MCF 10A (cell line): ENCODE measurements at regions not wholly inside any gene's neighbourhood (a gene's known extent, or its start where the extent isn't known, plus 50 kb on each side); places are given as distances from the start of the nearest gene placed in this dataset.

Source experiments
- BruUV-seq: library from RNA; stranded (reverse); fragments of 400-500 nt; replicated peaks from 2 replicates; lab custom pipeline; 2021; lab: Mats Ljungman, UMichigan
- CTCF ChIA-PET: fragments of 300-600 bp; sonication (Branson Sonifier 250); formaldehyde crosslinking; extraction: SDS; loops from one replicate; lab custom pipeline; 2021; ENCODE audit warnings: antibody characterized with exemption, inconsistent platforms; lab: Yijun Ruan, JAX
- POLR2A ChIA-PET: fragments of 300-600, 350-650 bp; sonication (Branson Sonifier 250); formaldehyde crosslinking; extraction: SDS; loops from one replicate; lab custom pipeline; 2020; ENCODE audit warnings: antibody characterized with exemption, inconsistent platforms; lab: Yijun Ruan, JAX
- DNase-seq: peaks from one replicate; pipeline ENCODE4 v3.0.0-alpha.2; 2018; ENCODE audit not compliant: unreplicated experiment
- H3K27ac Mint-ChIP-seq: one replicate; pipeline ENCODE4 v1.8.0; 2022; ENCODE audit warnings: mild to moderate bottlenecking, low read depth, mixed read lengths; ENCODE audit not compliant: unreplicated experiment
- H3K27me3 Mint-ChIP-seq: one replicate; pipeline ENCODE4 v1.8.0; 2022; ENCODE audit warnings: mixed read lengths; ENCODE audit not compliant: insufficient read depth, unreplicated experiment
- H3K36me3 Mint-ChIP-seq: one replicate; pipeline ENCODE4 v1.8.0; 2022; ENCODE audit warnings: mild to moderate bottlenecking, moderate library complexity, mixed read lengths; ENCODE audit not compliant: insufficient read depth, unreplicated experiment
- H3K4me1 Mint-ChIP-seq: one replicate; pipeline ENCODE4 v1.8.0; 2022; ENCODE audit warnings: mixed read lengths; ENCODE audit not compliant: insufficient read depth, unreplicated experiment
- H3K4me3 Mint-ChIP-seq: one replicate; pipeline ENCODE4 v1.8.0; 2022; ENCODE audit warnings: mild to moderate bottlenecking, moderate library complexity, mixed read lengths; ENCODE audit not compliant: unreplicated experiment
- H3K9me3 Mint-ChIP-seq: one replicate; pipeline ENCODE4 v1.8.0; 2022; ENCODE audit warnings: mixed read lengths; ENCODE audit not compliant: unreplicated experiment
- intact Hi-C: fragments of 100-400 bp; cut with micrococcal nuclease; formaldehyde crosslinking; loops from 2 replicates; pipeline ENCODE4 v1.14.1; 2022
- TF ChIP-seq, protein P1 (sequence below): fragments of 200-600 bp; IDR thresholded peaks from one replicate; pipeline ENCODE4 v1.8.0; 2022; ENCODE audit warnings: antibody characterized with exemption, mild to moderate bottlenecking; ENCODE audit not compliant: unreplicated experiment

DNA sequence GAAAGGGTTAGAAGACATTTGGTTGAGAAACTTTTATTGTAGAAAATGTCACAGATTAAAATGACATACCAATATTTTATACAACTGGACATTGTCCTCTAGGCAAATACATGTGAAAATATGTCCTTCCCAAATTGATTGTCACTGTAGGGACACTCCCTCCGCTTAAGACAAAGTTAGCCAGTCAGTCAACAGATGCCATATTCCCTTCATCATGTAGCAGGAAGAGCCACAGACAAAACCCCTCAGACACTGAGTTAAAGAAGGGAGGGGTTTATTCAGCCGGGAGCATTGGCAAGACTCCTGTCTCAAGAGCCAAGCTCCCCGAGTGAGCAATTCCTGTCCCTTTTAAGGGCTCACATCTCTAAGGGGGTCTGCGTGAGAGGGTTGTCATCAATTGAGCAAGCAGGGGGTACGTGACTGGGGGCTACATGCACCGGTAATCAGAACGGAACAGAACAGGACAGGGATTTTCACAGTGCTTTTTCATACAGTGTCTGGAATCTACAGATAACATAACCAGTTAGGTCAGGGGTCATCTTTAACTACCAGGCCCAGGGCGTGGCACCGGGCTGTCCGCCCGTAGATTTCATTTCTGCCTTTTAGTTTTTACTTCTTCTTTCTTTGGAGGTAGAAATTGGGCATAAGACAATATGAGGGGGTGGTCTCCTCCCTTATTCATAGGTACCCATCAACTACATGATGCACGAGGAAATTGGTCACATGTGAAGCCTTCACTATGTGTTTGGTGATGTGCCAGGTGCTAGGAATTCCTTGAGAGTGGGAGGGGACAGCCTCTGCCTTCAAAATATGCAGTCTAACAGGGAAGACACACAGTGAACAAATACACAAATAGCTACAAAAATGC, 155.7 kb upstream of the CDYL start:
- no peak for DNase-seq
- intact Hi-C loops: no loop called here
- TF ChIP-seq, protein P1, sequence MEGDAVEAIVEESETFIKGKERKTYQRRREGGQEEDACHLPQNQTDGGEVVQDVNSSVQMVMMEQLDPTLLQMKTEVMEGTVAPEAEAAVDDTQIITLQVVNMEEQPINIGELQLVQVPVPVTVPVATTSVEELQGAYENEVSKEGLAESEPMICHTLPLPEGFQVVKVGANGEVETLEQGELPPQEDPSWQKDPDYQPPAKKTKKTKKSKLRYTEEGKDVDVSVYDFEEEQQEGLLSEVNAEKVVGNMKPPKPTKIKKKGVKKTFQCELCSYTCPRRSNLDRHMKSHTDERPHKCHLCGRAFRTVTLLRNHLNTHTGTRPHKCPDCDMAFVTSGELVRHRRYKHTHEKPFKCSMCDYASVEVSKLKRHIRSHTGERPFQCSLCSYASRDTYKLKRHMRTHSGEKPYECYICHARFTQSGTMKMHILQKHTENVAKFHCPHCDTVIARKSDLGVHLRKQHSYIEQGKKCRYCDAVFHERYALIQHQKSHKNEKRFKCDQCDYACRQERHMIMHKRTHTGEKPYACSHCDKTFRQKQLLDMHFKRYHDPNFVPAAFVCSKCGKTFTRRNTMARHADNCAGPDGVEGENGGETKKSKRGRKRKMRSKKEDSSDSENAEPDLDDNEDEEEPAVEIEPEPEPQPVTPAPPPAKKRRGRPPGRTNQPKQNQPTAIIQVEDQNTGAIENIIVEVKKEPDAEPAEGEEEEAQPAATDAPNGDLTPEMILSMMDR: no peak
- Mint-ChIP-seq H3K4me3 (no peak overlapping the region), H3K9me3 (no peaks in the 10 kb centered on the region), H3K27ac (no peak overlapping the region), H3K4me1 (no peaks in the 10 kb centered on the region), H3K36me3 (no peaks in the 10 kb centered on the region), H3K27me3 (no peaks in the 10 kb centered on the region)
- ChIA-PET CTCF (interaction anchor here (0.7 kb wide), 1 partner anchor 171 kb away, joined by 3 read pairs; no protein-coding TSS in a partner anchor), POLR2A (no interaction called here)
- no TSS peak for BruUV-seq

DNA sequence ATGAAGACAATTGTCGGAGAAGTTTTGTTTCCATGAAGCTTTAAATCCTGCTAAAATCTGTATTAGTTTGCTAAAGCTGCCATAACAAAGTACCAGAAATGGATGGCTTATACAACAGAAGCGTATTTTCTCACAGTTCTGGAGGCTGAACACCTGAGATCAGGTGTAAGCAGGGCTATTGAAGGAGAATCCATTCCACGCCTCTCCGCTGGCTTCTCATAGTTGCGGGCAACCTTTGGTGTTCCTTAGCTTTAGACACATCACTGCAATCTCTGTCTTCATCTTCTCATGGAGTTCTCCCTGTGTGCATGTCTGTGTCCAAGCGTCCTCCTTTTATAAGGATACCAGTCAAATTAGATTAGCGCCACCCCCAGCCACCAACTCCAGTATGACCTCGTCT, 159.9 kb upstream of the CDYL start:
- no peak for DNase-seq
- BruUV-seq: no TSS peak
- H3K9me3 Mint-ChIP-seq: no peaks in the 10 kb centered on the region
- no peaks in the 10 kb centered on the region for H3K36me3 Mint-ChIP-seq
- H3K4me3 Mint-ChIP-seq: no peak overlapping the region
- no peaks in the 10 kb centered on the region for H3K4me1 Mint-ChIP-seq
- TF ChIP-seq, protein P1: no peak
- intact Hi-C loops: no loop called here
- ChIA-PET POLR2A (no interaction called here), CTCF (no interaction called here)
- H3K27me3 Mint-ChIP-seq: no peaks in the 10 kb centered on the region
- no peak overlapping the region for H3K27ac Mint-ChIP-seq

DNA sequence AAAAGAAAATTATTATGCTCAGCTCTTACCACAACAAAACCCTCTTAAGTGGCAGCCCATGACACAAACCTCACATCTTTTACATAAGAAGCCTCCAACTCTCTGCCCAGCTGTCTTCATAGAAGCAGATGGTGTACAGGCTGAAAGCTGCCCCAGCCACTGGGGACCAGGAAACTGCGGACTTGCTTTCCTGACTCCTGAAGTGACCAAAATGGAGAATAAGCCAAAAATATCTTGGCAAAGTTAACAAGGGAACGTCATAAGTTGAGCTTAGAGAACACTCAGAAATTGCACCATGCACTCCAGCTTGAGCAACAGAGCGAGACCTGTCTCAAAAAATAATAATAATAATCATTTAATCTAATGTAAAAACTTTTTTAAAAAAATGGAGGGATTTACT, 160.3 kb upstream of the CDYL start:
- no peaks in the 10 kb centered on the region for H3K36me3 Mint-ChIP-seq
- no peak for DNase-seq
- TF ChIP-seq, protein P1: no peak
- BruUV-seq: no TSS peak
- CTCF ChIA-PET: no interaction called here
- POLR2A ChIA-PET: no interaction called here
- intact Hi-C loops: no loop called here
- H3K4me1 Mint-ChIP-seq: no peaks in the 10 kb centered on the region
- no peak overlapping the region for H3K4me3 Mint-ChIP-seq
- no peaks in the 10 kb centered on the region for H3K9me3 Mint-ChIP-seq
- H3K27ac Mint-ChIP-seq: no peak overlapping the region
- no peaks in the 10 kb centered on the region for H3K27me3 Mint-ChIP-seq

DNA sequence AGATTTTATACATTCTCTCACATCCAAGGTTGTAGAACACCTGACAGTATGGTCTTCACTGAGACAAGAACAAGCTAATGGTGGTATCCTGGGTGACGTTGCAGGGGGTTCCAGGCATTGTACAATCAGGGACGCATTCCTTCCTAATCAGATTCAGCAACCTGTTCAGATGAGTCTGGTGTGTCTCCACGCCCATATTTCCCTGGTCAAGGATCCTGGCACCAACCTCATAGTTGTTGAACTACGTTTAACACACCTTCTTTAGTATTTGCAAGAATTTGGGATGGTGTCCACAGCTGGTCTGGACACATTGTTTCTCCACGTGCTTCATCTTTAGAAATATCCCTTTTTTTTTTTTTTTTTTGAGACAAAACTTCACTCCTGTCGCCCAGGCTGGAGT, 161.0 kb upstream of the CDYL start:
- TF ChIP-seq, protein P1: no peak
- no TSS peak for BruUV-seq
- POLR2A ChIA-PET: interaction anchor here (1.2 kb wide), 1 partner anchor 22 kb away, joined by 3 read pairs; no protein-coding TSS in a partner anchor
- DNase-seq: no peak
- Mint-ChIP-seq H3K36me3 (no peaks in the 10 kb centered on the region), H3K9me3 (no peaks in the 10 kb centered on the region), H3K4me3 (no peak overlapping the region), H3K27me3 (no peaks in the 10 kb centered on the region), H3K4me1 (no peaks in the 10 kb centered on the region), H3K27ac (no peak overlapping the region)
- intact Hi-C loops: no loop called here
- CTCF ChIA-PET: interaction anchor here (0.6 kb wide), 1 partner anchor 14 kb away, joined by 3 read pairs; no protein-coding TSS in a partner anchor
